Smooth muscle cell (in vitro differentiated cells): ENCODE measurements at regions not wholly inside any gene's neighbourhood (a gene's known extent, or its start where the extent isn't known, plus 50 kb on each side); places are given as distances from the start of the nearest gene placed in this dataset.

Experiments
- DNase-seq: peaks from one replicate; lab custom pipeline; 2025; ENCODE audit not compliant: unreplicated experiment; lab: John Stamatoyannopoulos, UW
- H2AFZ ChIP-seq: fragments of 200-600 bp; sonication (generic); 2 replicates; pipeline ENCODE4 v1.6.0; 2016; ENCODE audit warnings: antibody characterized with exemption, low read depth, mild to moderate bottlenecking
- H3F3A ChIP-seq: fragments of 200-600 bp; sonication (generic); 2 replicates; pipeline ENCODE4 v1.6.0; 2017; ENCODE audit warnings: antibody characterized with exemption, low read depth
- H3K27ac ChIP-seq: fragments of 200-600 bp; sonication (generic); 2 replicates; pipeline ENCODE4 v1.5.1; 2016; ENCODE audit warnings: low read depth, mild to moderate bottlenecking
- H3K27me3 ChIP-seq: fragments of 200-600 bp; sonication (generic); 2 replicates; pipeline ENCODE4 v1.6.1; 2016; ENCODE audit warnings: low read depth, mild to moderate bottlenecking
- H3K36me3 ChIP-seq: fragments of 200-600 bp; sonication (generic); 2 replicates; pipeline ENCODE4 v1.5.1; 2016; ENCODE audit warnings: low read depth
- H3K4me1 ChIP-seq: fragments of 200-600 bp; sonication (generic); 2 replicates; pipeline ENCODE4 v1.5.1; 2016; ENCODE audit warnings: low read depth
- H3K4me2 ChIP-seq: fragments of 200-600 bp; sonication (generic); 2 replicates; pipeline ENCODE4 v1.6.0; 2016; ENCODE audit warnings: mild to moderate bottlenecking
- H3K4me3 ChIP-seq: fragments of 200-600 bp; sonication (generic); 2 replicates; pipeline ENCODE4 v1.5.1; 2016; ENCODE audit warnings: mild to moderate bottlenecking
- H3K79me2 ChIP-seq: fragments of 200-600 bp; sonication (generic); 2 replicates; pipeline ENCODE4 v1.6.0; 2016; ENCODE audit warnings: low read depth, mild to moderate bottlenecking
- H3K9ac ChIP-seq: fragments of 200-600 bp; sonication (generic); 2 replicates; pipeline ENCODE4 v1.6.0; 2016; ENCODE audit warnings: low read depth
- H3K9me3 ChIP-seq: fragments of 200-600 bp; sonication (generic); replicated peaks from 2 replicates; pipeline ENCODE4 v1.5.1; 2016; ENCODE audit warnings: low read depth
- H4K20me1 ChIP-seq: fragments of 200-600 bp; sonication (generic); 2 replicates; pipeline ENCODE4 v1.6.0; 2016; ENCODE audit warnings: low read depth
- WGBS: methylation state at CpG from one replicate; pipeline ENCODE4 v1.1.7; 2016; ENCODE audit warnings: low lambda C conversion rate; 5-methylcytosine and 5-hydroxymethylcytosine counted together
- TF ChIP-seq, protein P1 (sequence below): fragments of 200-600 bp; sonication (generic); IDR thresholded peaks from 2 replicates; pipeline ENCODE4 v1.5.1; 2017; ENCODE audit warnings: borderline replicate concordance, mild to moderate bottlenecking, antibody characterized with exemption; ENCODE audit not compliant: insufficient read depth, poor library complexity, severe bottlenecking

DNA sequence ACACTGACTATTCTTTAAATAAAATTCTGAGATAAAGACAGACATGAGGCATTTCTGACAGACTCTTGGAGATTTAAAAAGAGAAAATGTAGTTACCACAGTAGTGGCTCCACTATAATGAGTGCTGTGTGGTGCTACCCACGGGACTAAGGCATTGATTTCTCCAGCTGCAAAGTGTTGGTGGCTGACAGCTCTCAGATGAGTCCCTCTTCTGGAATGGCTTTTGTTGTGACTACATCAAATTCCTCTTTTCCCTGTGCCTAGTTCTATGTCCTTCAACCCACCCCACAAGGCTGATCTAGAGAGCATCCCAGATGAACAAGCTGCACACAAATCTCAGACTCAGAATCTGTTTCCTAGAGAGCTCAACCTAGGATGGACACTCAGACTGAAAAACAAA is 884.8 kb upstream of the ZEB2 start:
- H4K20me1 ChIP-seq = no peaks in the 10 kb centered on the region
- WGBS = 52% methylated on average over 1 of the region's 1 CpG
- H3K4me2 ChIP-seq = no peak overlapping the region
- TF ChIP-seq, protein P1, sequence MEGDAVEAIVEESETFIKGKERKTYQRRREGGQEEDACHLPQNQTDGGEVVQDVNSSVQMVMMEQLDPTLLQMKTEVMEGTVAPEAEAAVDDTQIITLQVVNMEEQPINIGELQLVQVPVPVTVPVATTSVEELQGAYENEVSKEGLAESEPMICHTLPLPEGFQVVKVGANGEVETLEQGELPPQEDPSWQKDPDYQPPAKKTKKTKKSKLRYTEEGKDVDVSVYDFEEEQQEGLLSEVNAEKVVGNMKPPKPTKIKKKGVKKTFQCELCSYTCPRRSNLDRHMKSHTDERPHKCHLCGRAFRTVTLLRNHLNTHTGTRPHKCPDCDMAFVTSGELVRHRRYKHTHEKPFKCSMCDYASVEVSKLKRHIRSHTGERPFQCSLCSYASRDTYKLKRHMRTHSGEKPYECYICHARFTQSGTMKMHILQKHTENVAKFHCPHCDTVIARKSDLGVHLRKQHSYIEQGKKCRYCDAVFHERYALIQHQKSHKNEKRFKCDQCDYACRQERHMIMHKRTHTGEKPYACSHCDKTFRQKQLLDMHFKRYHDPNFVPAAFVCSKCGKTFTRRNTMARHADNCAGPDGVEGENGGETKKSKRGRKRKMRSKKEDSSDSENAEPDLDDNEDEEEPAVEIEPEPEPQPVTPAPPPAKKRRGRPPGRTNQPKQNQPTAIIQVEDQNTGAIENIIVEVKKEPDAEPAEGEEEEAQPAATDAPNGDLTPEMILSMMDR = no peak
- no peak overlapping the region for H3K4me3 ChIP-seq
- H3K4me1 ChIP-seq = no peaks in the 10 kb centered on the region
- H3K9ac ChIP-seq = no peak overlapping the region
- no peak for DNase-seq
- H3K27me3 ChIP-seq = no peaks in the 10 kb centered on the region
- no peaks in the 10 kb centered on the region for H3K9me3 ChIP-seq
- no peaks in the 10 kb centered on the region for H3K79me2 ChIP-seq
- H3K36me3 ChIP-seq = no peaks in the 10 kb centered on the region
- no peak overlapping the region for H3K27ac ChIP-seq
- no peaks in the 10 kb centered on the region for H3F3A ChIP-seq
- H2AFZ ChIP-seq = peak overlapping the region; percentile 36

DNA sequence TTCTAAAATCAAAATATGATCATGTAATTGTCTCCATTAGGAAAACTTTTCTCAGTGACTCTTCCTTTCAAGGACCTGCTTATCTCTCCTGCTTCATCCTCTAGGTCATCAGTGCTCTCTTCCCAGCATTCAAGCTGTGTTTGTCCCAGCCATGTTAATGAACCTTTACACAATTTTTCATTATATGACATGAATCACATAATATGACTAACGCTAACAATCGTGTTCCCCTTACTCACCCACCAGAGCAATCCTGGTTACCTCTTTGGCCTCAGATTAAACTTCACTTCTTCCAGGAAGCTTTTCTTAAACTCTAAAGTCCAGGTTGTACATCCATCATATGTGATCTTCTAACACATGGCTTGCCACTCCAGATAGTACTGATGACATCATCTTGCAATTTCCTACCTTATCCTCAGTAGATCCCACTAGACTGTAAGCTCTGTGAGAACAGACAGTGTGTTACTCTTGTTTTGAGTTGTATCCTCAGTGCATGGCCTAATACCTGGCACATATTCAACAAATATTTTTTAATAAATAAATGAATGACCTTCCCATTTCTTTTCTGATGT is 882.9 kb upstream of the ZEB2 start:
- TF ChIP-seq, protein P1 = no peak
- no peak overlapping the region for H3K9ac ChIP-seq
- no peaks in the 10 kb centered on the region for H4K20me1 ChIP-seq
- no peak overlapping the region for H2AFZ ChIP-seq
- H3K4me3 ChIP-seq = no peak overlapping the region
- no peak overlapping the region for H3K4me2 ChIP-seq
- H3K27ac ChIP-seq = no peak overlapping the region
- H3K9me3 ChIP-seq = no peaks in the 10 kb centered on the region
- no peaks in the 10 kb centered on the region for H3K79me2 ChIP-seq
- 90% methylated on average over 2 of the region's 2 CpGs for WGBS
- DNase-seq = no peak
- H3K27me3 ChIP-seq = no peaks in the 10 kb centered on the region
- H3K36me3 ChIP-seq = no peaks in the 10 kb centered on the region
- no peaks in the 10 kb centered on the region for H3K4me1 ChIP-seq
- no peaks in the 10 kb centered on the region for H3F3A ChIP-seq

DNA sequence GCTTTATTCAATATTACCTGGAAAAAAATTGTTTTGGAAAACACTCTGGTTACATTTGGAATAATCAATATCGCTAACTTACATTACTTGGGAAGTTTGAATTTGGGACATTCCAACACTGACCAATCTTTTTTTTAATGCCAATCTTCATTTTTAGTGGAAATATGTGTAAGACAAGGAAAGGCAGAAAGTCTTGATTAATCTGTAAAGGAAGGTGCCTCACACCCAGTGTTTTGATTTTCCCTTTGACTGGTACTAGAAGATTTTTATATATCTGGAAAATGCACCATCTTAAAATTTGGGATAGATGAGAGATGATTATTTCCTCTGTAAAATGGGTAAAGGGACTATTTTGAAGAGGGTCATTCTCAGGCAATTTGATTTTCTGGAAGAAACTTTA is 879.2 kb upstream of the ZEB2 start:
- Histone ChIP-seq H3K9ac (no peak overlapping the region), H3K9me3 (no peaks in the 10 kb centered on the region), H2AFZ (no peak overlapping the region), H3K4me3 (no peak overlapping the region), H3K36me3 (no peaks in the 10 kb centered on the region), H3K4me1 (no peaks in the 10 kb centered on the region), H3K4me2 (no peak overlapping the region), H3K27ac (no peak overlapping the region), H3K27me3 (no peaks in the 10 kb centered on the region), H4K20me1 (no peaks in the 10 kb centered on the region), H3F3A (no peaks in the 10 kb centered on the region), H3K79me2 (no peaks in the 10 kb centered on the region)
- TF ChIP-seq, protein P1 = no peak
- 97% methylated on average over 1 of the region's 1 CpG for WGBS
- DNase-seq = no peak

DNA sequence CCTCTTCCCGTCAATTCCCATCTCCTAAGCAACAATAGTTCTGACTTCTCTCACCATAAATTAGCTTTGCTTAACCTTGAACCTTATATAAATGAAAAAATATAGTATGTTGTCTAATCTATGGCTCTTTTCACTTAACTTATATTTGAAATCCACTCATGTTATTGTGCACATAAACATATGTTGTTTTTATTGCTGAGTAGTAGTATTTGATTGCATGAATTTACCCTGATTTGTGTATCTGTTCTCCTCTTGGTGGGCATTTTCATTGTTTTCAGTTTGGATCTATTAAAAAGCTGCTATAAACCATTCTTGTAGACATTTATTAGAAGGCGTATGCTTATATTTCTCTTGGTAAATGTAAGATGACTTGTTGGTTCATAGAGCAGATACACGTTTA is 874.3 kb upstream of the ZEB2 start:
- WGBS = 87% methylated on average over 3 of the region's 3 CpGs
- no peaks in the 10 kb centered on the region for H3K9me3 ChIP-seq
- H3K9ac ChIP-seq = no peak overlapping the region
- no peaks in the 10 kb centered on the region for H3K79me2 ChIP-seq
- no peaks in the 10 kb centered on the region for H3F3A ChIP-seq
- no peaks in the 10 kb centered on the region for H3K27me3 ChIP-seq
- no peak overlapping the region for H3K4me3 ChIP-seq
- H3K4me2 ChIP-seq = no peak overlapping the region
- no peaks in the 10 kb centered on the region for H3K36me3 ChIP-seq
- H3K4me1 ChIP-seq = no peaks in the 10 kb centered on the region
- TF ChIP-seq, protein P1 = no peak
- no peak overlapping the region for H3K27ac ChIP-seq
- H4K20me1 ChIP-seq = no peaks in the 10 kb centered on the region
- H2AFZ ChIP-seq = no peak overlapping the region
- DNase-seq = no peak
